ENCODE measurements at regions not wholly inside any gene's neighbourhood (a gene's known extent, or its start where the extent isn't known, plus 50 kb on each side); places are given as distances from the start of the nearest gene placed in this dataset.

GRCh38 chr5:143888912-143889311, 77.0 kb downstream of the HMHB1 start:
- Histone ChIP-seq H3K4me3 (ENCODE audit: low read length) (no peak overlapping the region), H4K20me1 (ENCODE audit: insufficient read depth, low read length) (no peaks in the 10 kb centered on the region), H3K9ac (ENCODE audit: low read length) (no peak overlapping the region), H3K79me2 (ENCODE audit: low read length) (no peaks in the 10 kb centered on the region), H3K4me1 (ENCODE audit: low read length) (no peaks in the 10 kb centered on the region), H2AFZ (ENCODE audit: low read depth, low read length) (no peak overlapping the region), H3K27me3 (ENCODE audit: low read depth, low read length) (peaks cover 9% of the 10 kb centered on the region; the same call in 1 of the 2 replicates), H3K36me3 (replicated peaks; ENCODE audit: low read depth, low read length) (no peaks in the 10 kb centered on the region), H3K9me3 (ENCODE audit: insufficient read depth, low read length) (no peaks in the 10 kb centered on the region), H3K27ac (ENCODE audit: low read length) (no peak overlapping the region), H3K4me2 (ENCODE audit: low read length) (no peak overlapping the region)
- TF ChIP-seq CTCF (IDR thresholded peaks at IDR 0.05; ENCODE audit: low read depth, low read length) (no peak), EZH2phosphoT487 (IDR thresholded peaks at IDR 0.05; ENCODE audit: low read depth) (no peak)

- Histone ChIP-seq H3K4me3 (ENCODE audit: low read length) (no peak overlapping the region), H3K4me1 (ENCODE audit: low read length) (no peaks in the 10 kb centered on the region), H3K36me3 (replicated peaks; ENCODE audit: low read depth, low read length) (no peaks in the 10 kb centered on the region), H2AFZ (ENCODE audit: low read depth, low read length) (no peak overlapping the region), H3K4me2 (ENCODE audit: low read length) (no peak overlapping the region), H4K20me1 (ENCODE audit: insufficient read depth, low read length) (no peaks in the 10 kb centered on the region), H3K9ac (ENCODE audit: low read length) (no peak overlapping the region), H3K27me3 (ENCODE audit: low read depth, low read length) (peaks cover 9% of the 10 kb centered on the region; the same call in 1 of the 2 replicates), H3K79me2 (ENCODE audit: low read length) (no peaks in the 10 kb centered on the region), H3K9me3 (ENCODE audit: insufficient read depth, low read length) (no peaks in the 10 kb centered on the region), H3K27ac (ENCODE audit: low read length) (no peak overlapping the region)
- TF ChIP-seq EZH2phosphoT487 (IDR thresholded peaks at IDR 0.05; ENCODE audit: low read depth), result no peak
- no peak for TF ChIP-seq CTCF (IDR thresholded peaks at IDR 0.05; ENCODE audit: low read depth, low read length)
These were observed 78.0 kb downstream of the HMHB1 start for GRCh38 chr5:143889986-143890385.

- Histone ChIP-seq H2AFZ (ENCODE audit: low read depth, low read length) (no peak overlapping the region), H3K9ac (ENCODE audit: low read length) (no peak overlapping the region), H3K36me3 (replicated peaks; ENCODE audit: low read depth, low read length) (no peaks in the 10 kb centered on the region), H3K27ac (ENCODE audit: low read length) (no peak overlapping the region), H3K4me1 (ENCODE audit: low read length) (no peaks in the 10 kb centered on the region), H3K4me3 (ENCODE audit: low read length) (no peak overlapping the region), H3K9me3 (ENCODE audit: insufficient read depth, low read length) (no peaks in the 10 kb centered on the region), H3K4me2 (ENCODE audit: low read length) (no peak overlapping the region), H3K27me3 (ENCODE audit: low read depth, low read length) (peaks cover 9% of the 10 kb centered on the region; the same call in 1 of the 2 replicates), H3K79me2 (ENCODE audit: low read length) (no peaks in the 10 kb centered on the region), H4K20me1 (ENCODE audit: insufficient read depth, low read length) (no peaks in the 10 kb centered on the region)
- TF ChIP-seq CTCF (IDR thresholded peaks at IDR 0.05; ENCODE audit: low read depth, low read length) (no peak), EZH2phosphoT487 (IDR thresholded peaks at IDR 0.05; ENCODE audit: low read depth) (no peak)
These were observed 78.5 kb downstream of the HMHB1 start for GRCh38 chr5:143890487-143890886.

- Histone ChIP-seq H3K27ac (ENCODE audit: low read length) (no peak overlapping the region), H3K79me2 (ENCODE audit: low read length) (no peaks in the 10 kb centered on the region), H3K4me1 (ENCODE audit: low read length) (no peaks in the 10 kb centered on the region), H2AFZ (ENCODE audit: low read depth, low read length) (no peak overlapping the region), H4K20me1 (ENCODE audit: insufficient read depth, low read length) (no peaks in the 10 kb centered on the region), H3K4me2 (ENCODE audit: low read length) (no peak overlapping the region), H3K9ac (ENCODE audit: low read length) (no peak overlapping the region), H3K4me3 (ENCODE audit: low read length) (no peak overlapping the region), H3K36me3 (replicated peaks; ENCODE audit: low read depth, low read length) (no peaks in the 10 kb centered on the region), H3K27me3 (ENCODE audit: low read depth, low read length) (peaks cover 6% of the 10 kb centered on the region; the same call in 1 of the 2 replicates), H3K9me3 (ENCODE audit: insufficient read depth, low read length) (no peaks in the 10 kb centered on the region)
- no peak for TF ChIP-seq EZH2phosphoT487 (IDR thresholded peaks at IDR 0.05; ENCODE audit: low read depth)
These were observed 80.3 kb downstream of the HMHB1 start for GRCh38 chr5:143892271-143892670.
